ENCODE measurements at regions not wholly inside any gene's neighbourhood (a gene's known extent, or its start where the extent isn't known, plus 50 kb on each side); places are given as distances from the start of the nearest gene placed in this dataset.

GRCh38 chr6:122042380-122042779 is 357.1 kb upstream of the HSF2 start:
- DNase-seq (ENCODE audit: extremely low read depth, low read depth, low spot score) = no peak

GRCh38 chr6:122042960-122043735 is 356.3 kb upstream of the HSF2 start:
- no peak for DNase-seq (ENCODE audit: extremely low read depth, low read depth, low spot score)

DNA sequence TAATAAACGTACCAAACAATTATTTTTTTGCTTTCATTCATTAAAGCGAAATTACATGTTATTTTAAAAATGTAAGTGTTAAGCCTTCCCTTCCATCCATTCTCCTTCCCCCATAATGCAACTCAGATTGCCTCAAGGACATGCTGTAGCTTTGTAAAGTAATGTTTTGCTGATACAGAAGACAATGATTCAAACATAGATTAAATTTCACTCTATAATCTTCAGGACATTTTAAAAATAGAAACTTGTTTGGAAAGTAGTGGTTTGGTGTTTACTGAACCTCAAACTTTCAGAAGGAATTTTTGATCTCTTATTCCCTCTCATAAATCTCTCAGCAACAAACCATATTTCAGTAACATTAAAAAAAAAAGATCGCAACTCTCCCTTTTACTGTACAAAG is 350.9 kb upstream of the HSF2 start:
- DNase-seq (ENCODE audit: extremely low read depth, low read depth, low spot score) = no peak

DNA sequence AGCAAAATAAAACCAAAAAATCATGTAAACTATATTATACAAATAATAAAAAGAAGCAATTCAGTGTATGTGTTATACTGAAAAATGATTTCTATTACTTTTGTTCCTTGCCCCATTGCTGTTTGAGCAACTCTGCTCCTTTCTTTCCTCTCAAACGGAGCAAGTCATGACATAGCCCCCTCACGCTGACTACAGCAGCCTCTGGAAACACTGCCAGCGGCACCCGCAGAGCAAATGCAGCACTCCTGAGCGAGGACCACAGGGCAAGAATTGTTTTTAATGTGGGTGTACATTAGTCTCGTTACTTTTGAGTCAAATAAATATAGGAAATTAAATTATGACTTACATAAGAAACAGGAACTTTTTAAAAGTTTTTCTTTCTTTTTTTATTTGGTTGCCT is 350.1 kb upstream of the HSF2 start:
- DNase-seq (ENCODE audit: extremely low read depth, low read depth, low spot score) = no peak

- DNase-seq (ENCODE audit: extremely low read depth, low read depth, low spot score) = no peak
These were observed 349.2 kb upstream of the HSF2 start for GRCh38 chr6:122050242-122050755.

DNA sequence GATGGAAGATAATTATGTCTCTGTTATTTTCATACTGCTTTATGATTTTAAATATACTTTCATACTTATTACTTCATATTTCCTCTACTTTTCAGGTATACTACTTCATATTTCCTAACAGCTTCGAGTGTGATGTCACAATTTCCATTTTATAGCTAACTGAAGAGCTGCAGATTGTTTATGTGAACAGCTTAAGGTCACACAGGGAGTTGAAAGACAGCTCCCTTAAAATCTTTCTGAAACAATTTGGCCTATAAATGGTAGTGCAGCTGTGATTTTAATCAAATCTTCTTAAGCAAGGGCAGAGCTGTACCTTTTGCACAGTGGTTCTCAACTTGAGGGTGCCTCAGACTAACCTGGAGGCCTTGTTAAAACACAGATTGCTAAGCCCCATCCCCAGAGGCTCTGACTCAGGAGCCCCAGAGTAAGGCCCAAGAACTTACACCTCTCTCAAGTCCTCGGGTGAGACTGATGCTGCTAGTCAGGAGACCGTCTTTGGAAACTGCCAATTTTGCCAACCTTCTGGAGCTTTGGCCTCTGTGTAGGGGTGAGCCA is 347.0 kb upstream of the HSF2 start:
- no peak for DNase-seq (ENCODE audit: extremely low read depth, low read depth, low spot score)

DNA sequence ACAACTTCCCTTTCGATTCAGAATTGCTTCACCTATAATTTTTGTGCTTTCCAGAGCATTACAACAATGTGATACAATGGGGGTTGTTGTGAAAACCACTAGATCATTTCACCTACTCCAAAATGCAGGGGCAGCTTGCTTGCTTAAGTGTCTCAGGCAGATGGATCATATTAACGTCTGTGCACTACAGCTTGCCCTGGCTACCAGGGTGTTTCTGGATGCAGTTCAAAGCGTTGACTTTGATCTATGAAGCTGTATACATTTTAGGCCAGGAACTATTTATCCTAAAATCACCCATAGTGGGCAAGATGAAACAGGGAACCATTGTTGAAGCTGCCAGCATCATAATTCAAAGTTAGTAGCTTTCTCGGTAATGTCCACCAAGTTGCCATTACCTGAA is 339.5 kb upstream of the HSF2 start:
- no peak for DNase-seq (ENCODE audit: extremely low read depth, low read depth, low spot score)

DNA sequence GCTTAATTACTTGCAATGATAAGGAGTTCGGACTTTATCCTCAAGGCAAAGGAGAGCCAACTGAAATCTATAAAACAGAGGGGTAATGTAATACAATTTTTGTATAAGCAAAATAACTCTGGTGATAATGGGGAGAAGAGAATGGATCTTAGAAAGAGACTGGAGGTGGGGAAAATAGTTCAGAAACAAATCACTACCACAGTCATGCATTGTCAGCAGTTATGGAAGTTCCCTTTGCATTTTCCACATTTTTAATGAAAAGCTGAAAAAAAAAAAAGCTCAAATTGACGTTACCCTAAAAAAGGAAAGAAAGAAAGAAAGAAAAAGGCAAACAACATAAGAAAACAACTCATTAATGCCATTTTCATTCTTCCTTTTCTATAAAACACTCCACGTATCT is 337.6 kb upstream of the HSF2 start:
- no peak for DNase-seq (ENCODE audit: extremely low read depth, low read depth, low spot score)

DNA sequence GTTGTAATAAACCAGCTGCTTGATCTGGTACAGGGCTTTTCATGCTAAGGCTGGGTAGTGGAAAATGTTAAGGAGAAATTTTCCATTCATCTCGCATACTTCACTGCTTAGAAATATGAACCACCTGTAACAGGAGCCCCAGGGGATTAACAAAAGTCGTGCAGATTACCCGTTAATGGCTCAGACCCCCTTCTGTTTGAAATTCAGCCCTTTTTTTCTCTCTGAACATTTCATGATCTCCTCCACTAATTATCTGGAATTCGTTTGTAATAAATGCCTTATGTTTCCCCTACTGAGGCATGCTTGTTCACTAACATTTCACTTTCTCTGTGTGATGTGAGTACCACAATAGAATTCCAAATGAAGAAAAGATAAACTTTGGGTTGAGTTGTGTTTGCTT is 336.4 kb upstream of the HSF2 start:
- no peak for DNase-seq (ENCODE audit: extremely low read depth, low read depth, low spot score)

- DNase-seq (ENCODE audit: extremely low read depth, low read depth, low spot score) = no peak
These were observed 335.7 kb upstream of the HSF2 start for GRCh38 chr6:122063761-122064160.

- no peak for DNase-seq (ENCODE audit: extremely low read depth, low read depth, low spot score)
These were observed 333.3 kb upstream of the HSF2 start for GRCh38 chr6:122066200-122066599.

DNA sequence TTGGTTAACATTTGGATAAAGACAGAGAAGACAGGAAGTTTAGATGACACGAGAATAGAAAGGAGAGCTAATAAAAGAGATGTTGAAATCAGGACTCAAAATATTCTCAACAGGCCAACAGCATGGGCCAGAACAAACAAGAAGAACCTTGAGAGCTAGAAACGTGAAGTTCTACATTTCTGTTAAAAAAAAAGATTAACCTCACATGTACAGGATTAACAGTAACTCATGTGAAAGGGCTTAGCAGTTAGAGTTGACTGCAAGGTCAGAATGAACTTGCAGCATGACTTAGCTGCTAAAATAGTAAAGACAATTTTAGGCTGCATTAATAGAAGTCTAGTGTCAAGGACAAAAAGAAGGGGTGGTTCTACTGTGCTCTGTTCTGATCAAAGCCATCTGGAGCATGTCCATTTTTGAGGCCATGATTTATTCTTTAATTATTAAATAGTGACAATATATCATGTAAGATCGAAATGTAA is 331.1 kb upstream of the HSF2 start:
- DNase-seq (ENCODE audit: extremely low read depth, low read depth, low spot score) = no peak

- DNase-seq (ENCODE audit: extremely low read depth, low read depth, low spot score) = no peak
These were observed 329.5 kb upstream of the HSF2 start for GRCh38 chr6:122069932-122070331.

GRCh38 chr6:122072014-122072647 is 327.3 kb upstream of the HSF2 start:
- DNase-seq (ENCODE audit: extremely low read depth, low read depth, low spot score) = no peak

GRCh38 chr6:122075084-122075838 is 324.2 kb upstream of the HSF2 start:
- DNase-seq (ENCODE audit: extremely low read depth, low read depth, low spot score) = no peak

- no peak for DNase-seq (ENCODE audit: extremely low read depth, low read depth, low spot score)
These were observed 323.5 kb upstream of the HSF2 start for GRCh38 chr6:122075917-122076316.

GRCh38 chr6:122077603-122078002 is 321.8 kb upstream of the HSF2 start:
- no peak for DNase-seq (ENCODE audit: extremely low read depth, low read depth, low spot score)

GRCh38 chr6:122078481-122078880 is 321.0 kb upstream of the HSF2 start:
- no peak for DNase-seq (ENCODE audit: extremely low read depth, low read depth, low spot score)

- no peak for DNase-seq (ENCODE audit: extremely low read depth, low read depth, low spot score)
These were observed 319.5 kb upstream of the HSF2 start for GRCh38 chr6:122079916-122080315.

GRCh38 chr6:122081921-122082320 is 317.5 kb upstream of the HSF2 start:
- DNase-seq (ENCODE audit: extremely low read depth, low read depth, low spot score) = no peak

- no peak for DNase-seq (ENCODE audit: extremely low read depth, low read depth, low spot score)
These were observed 317.1 kb upstream of the HSF2 start for GRCh38 chr6:122082370-122082769.
